ENCODE measurements at regions not wholly inside any gene's neighbourhood (a gene's known extent, or its start where the extent isn't known, plus 50 kb on each side); places are given as distances from the start of the nearest gene placed in this dataset.
A peak's percentile ranks its signal among the peaks of the same experiment; 100 is the strongest.
"Not testable (repeated sequence)": the region's sequence is repeated elsewhere in the genome, so short reads cannot be mapped to it uniquely, and the experiment has no call there.

GRCh38 chr13:84086098-84086846, 204.0 kb upstream of the SLITRK1 start:
- H3K4me1 Mint-ChIP-seq; H3K9me3 ChIP-seq (ENCODE audit: control insufficient read depth, low read length, poor library complexity, severe bottlenecking); H3K36me3 Mint-ChIP-seq (ENCODE audit: low read depth); H3K27ac Mint-ChIP-seq; H3K27me3 Mint-ChIP-seq: not testable (repeated sequence)
- peak in 2 of 3 donors; percentile 3 to 7 for DNase-seq
- peak; percentile 67 for ATAC-seq
- H3K4me3 Mint-ChIP-seq: peak overlapping the region; percentile 66

DNA sequence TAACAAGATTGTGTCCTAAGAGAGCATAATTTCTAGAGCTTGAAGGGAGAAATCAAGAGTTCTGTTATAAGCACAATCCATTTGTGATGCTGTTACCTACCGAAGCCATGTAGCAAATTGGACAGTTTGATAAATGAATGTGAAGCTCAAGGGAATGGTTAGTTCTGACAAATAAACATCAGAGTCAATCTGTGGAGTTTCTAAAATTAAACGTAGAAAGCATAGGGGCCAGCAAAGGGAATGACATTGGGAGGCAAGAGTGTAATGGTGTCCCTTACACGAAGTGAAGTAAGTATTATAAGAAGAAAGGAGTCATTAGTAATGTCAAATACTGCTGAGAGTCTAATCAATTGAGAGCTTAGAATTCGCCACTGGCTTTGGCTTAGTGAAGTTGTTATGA, 200.2 kb upstream of the SLITRK1 start:
- ATAC-seq (no peak), DNase-seq (no peak)
- Mint-ChIP-seq H3K36me3 (ENCODE audit: low read depth) (no peaks in the 10 kb centered on the region), H3K27me3 (no peaks in the 10 kb centered on the region), H3K27ac (no peak overlapping the region), H3K4me1 (no peaks in the 10 kb centered on the region), H3K4me3 (no peak overlapping the region)
- no peaks in the 10 kb centered on the region for H3K9me3 ChIP-seq (ENCODE audit: control insufficient read depth, low read length, poor library complexity, severe bottlenecking)

DNA sequence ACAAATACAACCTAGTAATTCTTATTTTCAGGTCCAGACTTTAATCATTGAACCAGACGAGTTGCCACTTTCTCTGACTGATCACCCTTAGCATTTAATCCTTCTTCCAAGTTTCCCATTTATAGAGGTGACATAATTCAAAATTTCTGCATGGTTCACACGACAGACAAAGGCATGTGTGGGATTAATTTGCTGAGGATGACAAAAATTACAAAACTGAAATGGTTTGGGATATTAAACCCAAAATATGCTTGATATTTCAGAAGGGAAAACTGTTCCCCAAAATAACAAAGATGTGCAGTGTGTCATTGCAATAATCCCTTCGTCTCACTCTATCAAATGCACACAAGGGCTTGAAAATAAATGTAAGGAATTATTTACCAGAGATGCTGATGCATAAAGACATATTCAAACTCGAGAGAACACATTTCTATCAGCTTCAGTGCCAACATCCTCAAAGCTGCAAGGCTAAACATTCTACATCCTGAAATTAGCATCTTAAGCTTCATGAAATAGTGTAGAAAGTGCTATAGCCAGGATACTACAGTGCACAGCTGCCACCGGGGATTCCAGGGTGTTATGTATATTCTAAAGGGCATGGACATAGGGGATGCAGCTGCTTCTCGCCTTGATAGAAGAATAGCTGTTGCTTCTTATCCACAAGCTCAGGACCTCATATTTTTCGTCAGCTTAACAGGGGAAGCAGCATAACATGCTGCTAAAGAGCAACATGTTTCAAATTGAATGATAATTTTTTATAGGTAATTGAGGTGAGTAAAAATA, 198.7 kb upstream of the SLITRK1 start:
- Mint-ChIP-seq H3K4me3 (no peak overlapping the region), H3K36me3 (ENCODE audit: low read depth) (no peaks in the 10 kb centered on the region), H3K4me1 (no peaks in the 10 kb centered on the region), H3K27ac (no peak overlapping the region), H3K27me3 (no peaks in the 10 kb centered on the region)
- DNase-seq (no peak), ATAC-seq (no peak)
- H3K9me3 ChIP-seq (ENCODE audit: control insufficient read depth, low read length, poor library complexity, severe bottlenecking): no peaks in the 10 kb centered on the region

GRCh38 chr13:84077271-84077670, 195.0 kb upstream of the SLITRK1 start:
- no peaks in the 10 kb centered on the region for H3K9me3 ChIP-seq (ENCODE audit: control insufficient read depth, low read length, poor library complexity, severe bottlenecking)
- H3K4me1 Mint-ChIP-seq: no peaks in the 10 kb centered on the region
- H3K36me3 Mint-ChIP-seq (ENCODE audit: low read depth): no peaks in the 10 kb centered on the region

DNA sequence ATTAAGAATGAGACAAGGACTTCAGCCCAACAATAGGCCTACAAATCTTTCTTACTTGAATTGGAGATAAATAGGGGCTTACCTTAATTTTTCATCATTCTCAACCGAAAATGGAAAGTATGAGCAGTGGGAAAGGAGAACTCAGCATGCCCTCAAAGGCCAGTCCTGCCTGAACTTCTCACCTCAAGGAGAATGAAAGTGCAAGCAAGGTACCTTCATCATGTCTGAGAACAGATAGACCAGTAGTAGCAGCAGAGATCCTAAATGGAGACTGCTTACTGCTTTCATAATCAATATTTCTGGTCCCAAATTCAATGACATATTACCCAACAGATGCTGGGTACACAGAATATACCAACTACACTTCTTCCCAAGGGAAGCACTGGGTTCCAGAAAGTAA, 194.0 kb upstream of the SLITRK1 start:
- Mint-ChIP-seq H3K27me3 (no peaks in the 10 kb centered on the region), H3K36me3 (ENCODE audit: low read depth) (no peaks in the 10 kb centered on the region), H3K27ac (peak overlapping the region; percentile 8), H3K4me3 (no peak overlapping the region), H3K4me1 (no peaks in the 10 kb centered on the region)
- no peaks in the 10 kb centered on the region for H3K9me3 ChIP-seq (ENCODE audit: control insufficient read depth, low read length, poor library complexity, severe bottlenecking)
- DNase-seq (no peak), ATAC-seq (no peak)

More at GRCh38 chr13:84077271-84077670, 195.0 kb upstream of the SLITRK1 start:
- no peak overlapping the region for H3K4me3 Mint-ChIP-seq
- DNase-seq (no peak), ATAC-seq (no peak)
- no peak overlapping the region for H3K27ac Mint-ChIP-seq
- H3K27me3 Mint-ChIP-seq: no peaks in the 10 kb centered on the region

GRCh38 chr13:84050536-84050935, 168.3 kb upstream of the SLITRK1 start:
- Mint-ChIP-seq H3K4me1 (no peaks in the 10 kb centered on the region), H3K27ac (no peak overlapping the region), H3K27me3 (no peaks in the 10 kb centered on the region), H3K36me3 (ENCODE audit: low read depth) (no peaks in the 10 kb centered on the region), H3K4me3 (no peak overlapping the region)
- no peaks in the 10 kb centered on the region for H3K9me3 ChIP-seq (ENCODE audit: control insufficient read depth, low read length, poor library complexity, severe bottlenecking)
- DNase-seq: no peak
- no peak for ATAC-seq

- H3K4me3 Mint-ChIP-seq: no peak overlapping the region
- H3K27me3 Mint-ChIP-seq: no peaks in the 10 kb centered on the region
- H3K27ac Mint-ChIP-seq: no peak overlapping the region
- no peaks in the 10 kb centered on the region for H3K9me3 ChIP-seq (ENCODE audit: control insufficient read depth, low read length, poor library complexity, severe bottlenecking)
- no peaks in the 10 kb centered on the region for H3K36me3 Mint-ChIP-seq (ENCODE audit: low read depth)
- no peak for DNase-seq
- H3K4me1 Mint-ChIP-seq: no peaks in the 10 kb centered on the region
- ATAC-seq: no peak
Measured at GRCh38 chr13:84049443-84050219, 167.4 kb upstream of the SLITRK1 start.

DNA sequence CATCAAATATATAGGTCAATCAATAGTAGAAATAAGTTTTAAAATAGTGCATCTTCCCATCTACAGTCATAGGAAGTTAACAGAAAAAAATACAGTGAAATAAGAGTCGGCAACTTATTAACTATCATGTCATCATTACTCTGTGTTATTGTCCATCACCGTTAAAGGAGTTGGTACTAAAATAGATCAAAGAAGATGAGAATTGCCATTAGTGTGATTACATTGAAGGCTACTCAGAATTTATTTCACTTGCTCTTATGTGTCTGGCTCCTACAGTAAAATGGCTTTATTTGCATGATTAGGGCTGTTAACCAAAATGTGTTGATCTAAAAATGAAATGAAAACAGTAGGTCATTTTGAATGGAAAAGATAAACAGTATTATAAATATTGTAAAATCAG, 162.5 kb upstream of the SLITRK1 start:
- H3K36me3 Mint-ChIP-seq (ENCODE audit: low read depth): no peaks in the 10 kb centered on the region
- no peak for DNase-seq
- H3K27ac Mint-ChIP-seq: no peak overlapping the region
- ATAC-seq: no peak
- H3K4me1 Mint-ChIP-seq: peaks cover 2% of the 10 kb centered on the region
- H3K27me3 Mint-ChIP-seq: no peaks in the 10 kb centered on the region
- no peaks in the 10 kb centered on the region for H3K9me3 ChIP-seq (ENCODE audit: control insufficient read depth, low read length, poor library complexity, severe bottlenecking)
- no peak overlapping the region for H3K4me3 Mint-ChIP-seq

GRCh38 chr13:84038001-84038400, 155.7 kb upstream of the SLITRK1 start:
- no peak for DNase-seq
- no peaks in the 10 kb centered on the region for H3K9me3 ChIP-seq (ENCODE audit: control insufficient read depth, low read length, poor library complexity, severe bottlenecking)
- Mint-ChIP-seq H3K27me3 (no peaks in the 10 kb centered on the region), H3K27ac (peak overlapping the region; percentile 54), H3K4me3 (no peak overlapping the region), H3K36me3 (ENCODE audit: low read depth) (no peaks in the 10 kb centered on the region), H3K4me1 (peaks cover 14% of the 10 kb centered on the region)
- no peak for ATAC-seq

DNA sequence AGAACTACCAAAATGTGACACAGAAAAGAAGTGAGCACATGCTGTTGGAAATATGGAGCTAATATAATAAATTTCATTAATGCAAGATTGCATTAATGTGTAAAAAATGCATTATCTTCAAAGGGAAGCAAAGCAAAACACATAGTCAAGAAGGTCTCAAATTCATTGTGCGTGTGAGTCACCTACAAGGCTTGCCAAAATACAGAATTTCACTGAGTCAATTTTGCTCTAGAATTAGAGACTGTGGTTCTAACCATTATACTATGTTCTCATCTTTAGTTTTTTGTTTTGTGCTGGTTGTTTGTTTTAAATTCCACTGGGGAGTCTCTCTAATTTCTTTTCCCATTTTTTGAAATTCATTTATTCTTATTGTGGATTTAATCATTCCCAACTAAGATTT, 149.8 kb upstream of the SLITRK1 start:
- Mint-ChIP-seq H3K27ac (no peak overlapping the region), H3K4me3 (no peak overlapping the region), H3K27me3 (no peaks in the 10 kb centered on the region), H3K4me1 (peaks cover 2% of the 10 kb centered on the region), H3K36me3 (ENCODE audit: low read depth) (no peaks in the 10 kb centered on the region)
- no peak for DNase-seq
- H3K9me3 ChIP-seq (ENCODE audit: control insufficient read depth, low read length, poor library complexity, severe bottlenecking): no peaks in the 10 kb centered on the region
- ATAC-seq: no peak

GRCh38 chr13:84031120-84031519, 148.8 kb upstream of the SLITRK1 start:
- H3K9me3 ChIP-seq (ENCODE audit: control insufficient read depth, low read length, poor library complexity, severe bottlenecking): no peaks in the 10 kb centered on the region
- Mint-ChIP-seq H3K27me3 (no peaks in the 10 kb centered on the region), H3K4me1 (no peaks in the 10 kb centered on the region), H3K27ac (no peak overlapping the region), H3K4me3 (no peak overlapping the region), H3K36me3 (ENCODE audit: low read depth) (no peaks in the 10 kb centered on the region)
- DNase-seq: no peak
- no peak for ATAC-seq

- Mint-ChIP-seq H3K4me1 (no peaks in the 10 kb centered on the region), H3K4me3 (no peak overlapping the region), H3K27me3 (no peaks in the 10 kb centered on the region), H3K27ac (no peak overlapping the region), H3K36me3 (ENCODE audit: low read depth) (no peaks in the 10 kb centered on the region)
- no peaks in the 10 kb centered on the region for H3K9me3 ChIP-seq (ENCODE audit: control insufficient read depth, low read length, poor library complexity, severe bottlenecking)
- ATAC-seq (no peak), DNase-seq (no peak)
Measured at GRCh38 chr13:84029396-84029795, 147.1 kb upstream of the SLITRK1 start.

- no peaks in the 10 kb centered on the region for H3K4me1 Mint-ChIP-seq
- no peaks in the 10 kb centered on the region for H3K27me3 Mint-ChIP-seq
- H3K36me3 Mint-ChIP-seq (ENCODE audit: low read depth): no peaks in the 10 kb centered on the region
- no peak for ATAC-seq
- H3K4me3 Mint-ChIP-seq: no peak overlapping the region
- DNase-seq: no peak
- peak overlapping the region; percentile 19 for H3K27ac Mint-ChIP-seq
- no peaks in the 10 kb centered on the region for H3K9me3 ChIP-seq (ENCODE audit: control insufficient read depth, low read length, poor library complexity, severe bottlenecking)
Measured at GRCh38 chr13:84025824-84026223, 143.6 kb upstream of the SLITRK1 start.
